Endothelial cell (in vitro differentiated cells): ENCODE measurements at regions not wholly inside any gene's neighbourhood (a gene's known extent, or its start where the extent isn't known, plus 50 kb on each side); places are given as distances from the start of the nearest gene placed in this dataset.

Experiments
- DNase-seq: peaks from one replicate; pipeline ENCODE4 v3.0.0; 2021; ENCODE audit warnings: low spot score
- H3K27ac Mint-ChIP-seq: one replicate; pipeline ENCODE4 v1.8.0; 2021; ENCODE audit warnings: mixed read lengths, inconsistent platforms; ENCODE audit not compliant: unreplicated experiment
- H3K27me3 Mint-ChIP-seq: one replicate; pipeline ENCODE4 v1.8.0; 2021; ENCODE audit warnings: mild to moderate bottlenecking, moderate library complexity, mixed read lengths, inconsistent platforms; ENCODE audit not compliant: unreplicated experiment
- H3K36me3 Mint-ChIP-seq: one replicate; pipeline ENCODE4 v1.8.0; 2021; ENCODE audit warnings: mild to moderate bottlenecking, low read depth, mixed read lengths, inconsistent platforms; ENCODE audit not compliant: unreplicated experiment
- H3K4me1 Mint-ChIP-seq: one replicate; pipeline ENCODE4 v1.8.0; 2021; ENCODE audit warnings: mild to moderate bottlenecking, mixed read lengths, inconsistent platforms; ENCODE audit not compliant: unreplicated experiment
- H3K4me3 Mint-ChIP-seq: one replicate; pipeline ENCODE4 v1.8.0; 2021; ENCODE audit warnings: mild to moderate bottlenecking, mixed read lengths, inconsistent platforms; ENCODE audit not compliant: unreplicated experiment
- H3K9me3 Mint-ChIP-seq: one replicate; pipeline ENCODE4 v1.8.0; 2021; ENCODE audit warnings: mixed read lengths, inconsistent platforms; ENCODE audit not compliant: unreplicated experiment
- CTCF ChIP-seq: fragments of 200-600 bp; sonication (generic); IDR thresholded peaks from one replicate; pipeline ENCODE4 v1.5.0; 2021; ENCODE audit warnings: antibody characterized with exemption; ENCODE audit not compliant: unreplicated experiment

- no peaks in the 10 kb centered on the region for H3K9me3 Mint-ChIP-seq
- no peaks in the 10 kb centered on the region for H3K27me3 Mint-ChIP-seq
- TF ChIP-seq CTCF, result no peak
- no peak for DNase-seq
- H3K4me1 Mint-ChIP-seq, result peaks cover 5% of the 10 kb centered on the region
- H3K27ac Mint-ChIP-seq, result no peak overlapping the region
- no peak overlapping the region for H3K4me3 Mint-ChIP-seq
- H3K36me3 Mint-ChIP-seq, result peaks cover 6% of the 10 kb centered on the region
Observed at GRCh38 chr6:159468994-159469393, 224.0 kb downstream of the SOD2 start.

- TF ChIP-seq CTCF, result no peak
- no peak for DNase-seq
- Mint-ChIP-seq H3K9me3 (no peaks in the 10 kb centered on the region), H3K4me3 (no peak overlapping the region), H3K27ac (no peak overlapping the region), H3K4me1 (peaks cover 5% of the 10 kb centered on the region), H3K27me3 (no peaks in the 10 kb centered on the region), H3K36me3 (peaks cover 6% of the 10 kb centered on the region)
Observed at GRCh38 chr6:159467473-159468041, 225.5 kb downstream of the SOD2 start.

- Mint-ChIP-seq H3K4me1 (peaks cover 5% of the 10 kb centered on the region), H3K36me3 (peaks cover 6% of the 10 kb centered on the region), H3K4me3 (no peak overlapping the region), H3K27me3 (no peaks in the 10 kb centered on the region), H3K27ac (peak overlapping the region; percentile 61), H3K9me3 (no peaks in the 10 kb centered on the region)
- TF ChIP-seq CTCF, result no peak
- no peak for DNase-seq
Observed at GRCh38 chr6:159466926-159467325, 226.1 kb downstream of the SOD2 start.

GRCh38 chr6:159464816-159465215 is 228.2 kb downstream of the SOD2 start:
- H3K27ac Mint-ChIP-seq, result no peak overlapping the region
- no peaks in the 10 kb centered on the region for H3K27me3 Mint-ChIP-seq
- H3K4me3 Mint-ChIP-seq, result no peak overlapping the region
- peaks cover 5% of the 10 kb centered on the region for H3K4me1 Mint-ChIP-seq
- H3K36me3 Mint-ChIP-seq, result no peaks in the 10 kb centered on the region
- no peak for DNase-seq
- no peak for TF ChIP-seq CTCF
- no peaks in the 10 kb centered on the region for H3K9me3 Mint-ChIP-seq

GRCh38 chr6:159463119-159463829 is 229.8 kb downstream of the SOD2 start:
- no peak for DNase-seq
- peak; percentile 51 for TF ChIP-seq CTCF
- H3K36me3 Mint-ChIP-seq, result no peaks in the 10 kb centered on the region
- H3K4me1 Mint-ChIP-seq, result peaks cover 5% of the 10 kb centered on the region
- H3K27ac Mint-ChIP-seq, result no peak overlapping the region
- no peaks in the 10 kb centered on the region for H3K27me3 Mint-ChIP-seq
- no peak overlapping the region for H3K4me3 Mint-ChIP-seq
- no peaks in the 10 kb centered on the region for H3K9me3 Mint-ChIP-seq
